HG03025 (cell line): ENCODE measurements at regions not wholly inside any gene's neighbourhood (a gene's known extent, or its start where the extent isn't known, plus 50 kb on each side); places are given as distances from the start of the nearest gene placed in this dataset.

ENCODE experiments used
- ATAC-seq: cut with Tn5 transposase; IDR thresholded peaks from one replicate; pipeline ENCODE4 v1.9.1; 2021; ENCODE audit warnings: mild to moderate bottlenecking, moderate library complexity; ENCODE audit not compliant: unreplicated experiment, low FRiP score

- no peak for ATAC-seq
Measured at GRCh38 chr3:116767726-116768125, 58.1 kb downstream of the TUSC7 start.

- ATAC-seq = peak; percentile 98
Measured at GRCh38 chr3:116770815-116771450, 61.4 kb downstream of the TUSC7 start.

- no peak for ATAC-seq
Measured at GRCh38 chr3:116776880-116777785, 67.6 kb downstream of the TUSC7 start.

GRCh38 chr3:116785226-116785625, 75.6 kb downstream of the TUSC7 start:
- ATAC-seq = no peak

- ATAC-seq = no peak
Measured at GRCh38 chr3:116802651-116803050, 93.1 kb downstream of the TUSC7 start.

- no peak for ATAC-seq
Measured at GRCh38 chr3:116806351-116806750, 96.8 kb downstream of the TUSC7 start.

- ATAC-seq = no peak
Measured at GRCh38 chr3:116808725-116809124, 99.1 kb downstream of the TUSC7 start.

GRCh38 chr3:116809208-116809607, 99.6 kb downstream of the TUSC7 start:
- ATAC-seq = no peak

GRCh38 chr3:116811754-116812153, 102.2 kb downstream of the TUSC7 start:
- ATAC-seq = no peak

GRCh38 chr3:116812949-116813348, 103.4 kb downstream of the TUSC7 start:
- ATAC-seq = no peak

- ATAC-seq = no peak
Measured at GRCh38 chr3:116815321-116815720, 105.7 kb downstream of the TUSC7 start.

- no peak for ATAC-seq
Measured at GRCh38 chr3:116815831-116816588, 106.4 kb downstream of the TUSC7 start.

- ATAC-seq = no peak
Measured at GRCh38 chr3:116821371-116821770, 111.8 kb downstream of the TUSC7 start.

- no peak for ATAC-seq
Measured at GRCh38 chr3:116824208-116824607, 114.6 kb downstream of the TUSC7 start.

GRCh38 chr3:116833202-116833601, 123.6 kb downstream of the TUSC7 start:
- no peak for ATAC-seq

GRCh38 chr3:116834816-116835215, 125.2 kb downstream of the TUSC7 start:
- ATAC-seq = no peak

GRCh38 chr3:116835658-116836057, 126.1 kb downstream of the TUSC7 start:
- ATAC-seq = no peak

- ATAC-seq = no peak
Measured at GRCh38 chr3:116836286-116836685, 126.7 kb downstream of the TUSC7 start.

- no peak for ATAC-seq
Measured at GRCh38 chr3:116837483-116837882, 127.9 kb downstream of the TUSC7 start.

- no peak for ATAC-seq
Measured at GRCh38 chr3:116841003-116841735, 131.6 kb downstream of the TUSC7 start.
